ENCODE measurements at regions not wholly inside any gene's neighbourhood (a gene's known extent, or its start where the extent isn't known, plus 50 kb on each side); places are given as distances from the start of the nearest gene placed in this dataset.

DNA sequence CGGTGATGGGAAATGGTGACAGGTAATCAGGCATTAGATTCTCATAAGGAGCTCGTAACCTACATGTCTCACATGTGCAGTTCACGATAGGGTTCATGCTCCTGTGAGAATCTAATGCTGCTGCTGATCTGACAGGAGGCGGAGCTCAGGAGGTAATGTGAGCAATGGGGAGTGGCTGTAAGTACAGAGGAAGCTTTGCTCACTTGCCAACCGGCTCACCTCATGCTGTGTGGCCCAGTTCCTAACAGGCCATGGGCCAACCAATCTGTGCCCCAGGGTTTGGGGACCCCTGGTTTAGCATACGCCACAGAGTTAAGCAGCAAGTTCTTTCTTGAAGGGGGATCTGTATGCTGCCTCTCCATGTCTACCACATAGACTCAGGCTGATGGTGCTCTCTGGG is 133.1 kb downstream of the IQUB start:
- in situ Hi-C loops (cut with HindIII; ENCODE audit: low sequenced_read_pairs) = no loop called here

DNA sequence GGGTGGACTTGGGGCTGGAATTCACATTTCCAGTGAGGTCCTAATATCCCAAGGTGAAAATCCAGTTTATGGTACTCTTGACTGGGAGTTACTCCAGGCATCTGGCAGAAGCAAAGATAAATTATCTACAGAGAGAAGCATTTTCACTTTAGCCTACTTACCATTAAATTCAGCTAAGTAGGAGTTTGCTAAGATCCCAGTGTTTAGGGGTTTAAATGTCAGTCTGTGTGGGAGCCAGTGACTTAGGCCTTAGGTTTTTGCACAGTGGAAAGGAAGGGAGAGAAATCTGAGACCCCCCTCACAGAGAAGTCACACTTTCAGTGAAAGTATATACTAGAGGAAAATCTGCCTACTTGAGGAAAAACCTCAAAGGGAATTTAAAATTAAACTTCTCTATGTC is 134.2 kb downstream of the IQUB start:
- in situ Hi-C loops (cut with HindIII; ENCODE audit: low sequenced_read_pairs) = no loop called here

DNA sequence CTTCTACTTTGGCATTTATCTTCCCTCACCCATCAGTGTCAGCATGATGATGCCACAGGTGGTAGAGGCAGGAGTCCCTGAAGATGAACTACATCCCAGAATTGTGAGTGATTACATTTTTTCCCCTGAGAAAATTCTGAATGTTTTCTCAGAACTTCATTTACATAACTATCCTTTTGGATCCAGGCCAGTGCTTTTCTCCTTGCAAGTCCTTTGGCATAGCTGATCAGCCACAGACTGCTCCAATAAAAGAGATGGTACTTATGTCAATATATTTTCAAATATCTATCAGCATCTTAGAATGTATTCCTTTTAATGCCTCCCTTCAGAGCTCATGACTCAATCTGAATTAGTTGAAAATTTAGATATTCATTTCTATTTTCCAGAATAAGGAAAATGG is 135.5 kb downstream of the IQUB start:
- in situ Hi-C loops (cut with HindIII; ENCODE audit: low sequenced_read_pairs) = no loop called here

DNA sequence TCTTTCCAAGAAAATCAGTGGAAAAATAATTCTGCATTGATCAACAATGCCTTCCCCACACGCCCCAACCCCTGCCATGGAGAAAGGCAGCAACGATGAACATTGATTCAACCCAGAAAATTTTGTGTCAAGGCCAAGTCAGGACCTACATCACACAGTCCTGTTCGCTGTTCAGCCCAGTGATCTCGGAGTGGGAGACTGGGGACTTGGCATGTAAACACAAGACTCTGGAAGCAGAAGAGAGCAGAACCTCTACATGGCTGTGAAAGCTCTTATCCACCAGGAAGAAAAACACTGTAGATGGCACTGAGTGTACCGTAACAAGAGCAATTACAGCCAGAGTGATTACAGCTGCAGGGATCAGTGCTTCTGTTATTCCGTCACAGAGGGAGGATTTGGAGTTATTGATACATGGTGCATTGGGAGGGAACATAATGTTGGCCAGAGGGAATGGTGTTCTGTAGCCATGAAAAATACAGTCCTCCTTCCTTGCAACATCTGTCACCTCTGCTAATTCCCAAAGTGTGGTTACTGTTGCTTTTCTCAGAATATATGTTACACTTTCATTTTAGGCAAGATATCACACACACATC is 136.6 kb downstream of the IQUB start:
- in situ Hi-C loops (cut with HindIII; ENCODE audit: low sequenced_read_pairs) = no loop called here

GRCh38 chr7:123393623-123394022 is 140.8 kb downstream of the IQUB start:
- in situ Hi-C loops (cut with HindIII; ENCODE audit: low sequenced_read_pairs) = no loop called here

- in situ Hi-C loops (cut with HindIII; ENCODE audit: low sequenced_read_pairs) = no loop called here
Measured at GRCh38 chr7:123372368-123372767, 162.0 kb downstream of the IQUB start.

GRCh38 chr7:123367484-123368122 is 166.8 kb downstream of the IQUB start:
- in situ Hi-C loops (cut with HindIII; ENCODE audit: low sequenced_read_pairs) = no loop called here

- in situ Hi-C loops (cut with HindIII; ENCODE audit: low sequenced_read_pairs) = no loop called here
Measured at GRCh38 chr7:123367031-123367430, 167.3 kb upstream of the SLC13A1 start.

DNA sequence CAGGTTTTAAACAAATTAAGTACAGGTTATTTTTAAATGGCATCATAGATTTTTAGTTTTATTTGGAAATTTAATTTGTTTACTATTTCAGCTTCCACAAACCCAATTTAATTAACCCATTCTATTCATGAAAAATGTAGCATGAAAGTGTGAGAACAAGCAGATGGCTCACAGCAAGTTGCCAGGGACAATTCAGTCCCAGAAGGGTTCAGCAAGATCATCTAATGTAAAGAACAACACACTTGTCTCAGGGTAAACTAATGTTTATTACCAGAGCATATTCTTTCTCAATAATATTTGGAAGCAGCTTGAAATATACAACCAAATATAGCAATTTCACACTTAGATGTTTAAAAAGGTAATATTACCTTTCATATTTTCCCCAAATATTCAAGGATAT is 166.9 kb upstream of the SLC13A1 start:
- in situ Hi-C loops (cut with HindIII; ENCODE audit: low sequenced_read_pairs) = no loop called here

DNA sequence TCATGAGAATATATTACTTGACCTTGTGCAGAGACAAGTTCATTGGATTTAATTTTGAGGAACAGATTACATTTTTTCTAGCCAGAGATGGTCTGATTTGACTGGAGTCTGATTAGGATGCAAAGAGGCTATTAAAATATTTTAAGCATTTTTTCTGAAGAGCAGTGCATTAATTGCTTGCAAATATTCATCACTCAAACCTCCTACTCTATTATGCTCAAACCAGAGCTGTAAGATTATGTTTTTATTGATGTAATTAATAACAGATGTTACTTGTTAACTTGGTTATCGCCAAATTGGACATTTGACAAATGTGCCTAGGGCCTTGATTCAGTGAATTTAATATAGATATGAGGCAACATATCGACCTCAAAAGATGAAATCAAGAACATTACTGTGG is 160.9 kb upstream of the SLC13A1 start:
- in situ Hi-C loops (cut with HindIII; ENCODE audit: low sequenced_read_pairs) = no loop called here

DNA sequence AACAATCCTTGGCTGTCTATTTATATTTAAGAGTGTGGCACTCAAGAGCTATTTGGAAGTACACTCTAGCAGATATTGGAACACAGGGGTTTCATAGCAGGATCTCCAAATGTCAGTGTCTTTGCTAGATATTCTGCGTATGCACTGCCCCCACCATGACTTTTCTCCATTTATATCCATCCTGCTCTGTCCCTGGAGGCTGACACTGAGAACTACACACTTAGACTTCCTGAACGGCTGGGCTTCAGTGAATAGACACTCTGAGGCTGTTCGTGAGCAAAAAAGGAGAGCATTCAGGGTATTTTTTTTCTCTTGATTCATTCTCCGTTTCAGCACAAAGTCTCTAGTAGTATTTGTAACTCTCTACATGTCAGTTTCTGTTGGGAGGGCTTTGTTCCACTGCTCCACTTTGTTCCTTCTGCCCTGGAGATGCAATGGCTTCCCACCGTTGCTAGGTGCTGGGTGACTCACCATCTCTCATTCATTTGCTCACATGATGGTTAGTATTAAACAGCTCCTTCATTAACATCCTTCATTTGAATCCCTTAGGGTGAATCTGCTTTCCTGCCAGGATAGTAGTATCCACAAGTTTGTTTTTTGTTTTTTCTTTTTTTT is 155.9 kb upstream of the SLC13A1 start:
- in situ Hi-C loops (cut with HindIII; ENCODE audit: low sequenced_read_pairs) = no loop called here

- in situ Hi-C loops (cut with HindIII; ENCODE audit: low sequenced_read_pairs) = no loop called here
Measured at GRCh38 chr7:123352973-123353372, 153.2 kb upstream of the SLC13A1 start.

GRCh38 chr7:123351516-123352505 is 152.0 kb upstream of the SLC13A1 start:
- in situ Hi-C loops (cut with HindIII; ENCODE audit: low sequenced_read_pairs) = no loop called here

DNA sequence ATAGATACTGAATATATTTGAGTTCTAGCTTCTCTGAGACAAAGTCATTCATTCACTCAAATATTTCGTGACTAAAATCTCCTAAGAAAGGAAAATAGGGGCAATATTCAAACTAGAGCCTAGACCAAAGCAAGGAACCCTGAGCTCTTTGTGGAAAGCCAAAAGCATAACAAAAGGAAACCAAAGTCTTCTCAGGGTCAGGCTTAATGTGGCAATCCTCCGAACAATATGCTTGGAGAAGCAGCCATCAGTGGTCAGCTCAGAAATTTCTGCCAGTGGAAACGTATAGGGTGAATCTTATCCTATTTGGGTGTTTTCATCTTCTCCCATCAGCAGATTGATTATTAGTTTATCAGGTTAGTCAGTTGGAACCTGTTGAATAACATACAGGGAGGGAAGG is 151.3 kb upstream of the SLC13A1 start:
- in situ Hi-C loops (cut with HindIII; ENCODE audit: low sequenced_read_pairs) = no loop called here

GRCh38 chr7:123348690-123349089 is 148.9 kb upstream of the SLC13A1 start:
- in situ Hi-C loops (cut with HindIII; ENCODE audit: low sequenced_read_pairs) = no loop called here

- in situ Hi-C loops (cut with HindIII; ENCODE audit: low sequenced_read_pairs) = no loop called here
Measured at GRCh38 chr7:123346766-123347165, 147.0 kb upstream of the SLC13A1 start.

DNA sequence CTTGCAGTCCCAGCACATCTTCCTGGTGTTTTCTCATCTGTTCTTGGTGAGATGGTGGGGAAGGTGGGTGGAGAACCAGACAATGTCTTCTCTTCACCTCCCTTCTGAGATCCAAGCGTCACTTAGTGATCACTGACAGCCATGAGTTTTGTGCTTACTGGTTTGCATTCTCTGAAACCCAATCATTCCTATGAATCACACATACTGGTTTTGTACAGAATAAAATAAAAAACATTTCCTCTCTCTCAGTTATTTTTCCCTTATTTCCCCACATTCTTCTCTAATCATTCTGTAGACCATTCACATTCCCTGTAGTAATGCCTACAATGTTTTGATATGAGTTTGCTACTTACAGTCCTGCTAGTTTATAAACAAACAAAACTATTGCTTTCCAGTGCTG is 143.8 kb upstream of the SLC13A1 start:
- in situ Hi-C loops (cut with HindIII; ENCODE audit: low sequenced_read_pairs) = no loop called here

DNA sequence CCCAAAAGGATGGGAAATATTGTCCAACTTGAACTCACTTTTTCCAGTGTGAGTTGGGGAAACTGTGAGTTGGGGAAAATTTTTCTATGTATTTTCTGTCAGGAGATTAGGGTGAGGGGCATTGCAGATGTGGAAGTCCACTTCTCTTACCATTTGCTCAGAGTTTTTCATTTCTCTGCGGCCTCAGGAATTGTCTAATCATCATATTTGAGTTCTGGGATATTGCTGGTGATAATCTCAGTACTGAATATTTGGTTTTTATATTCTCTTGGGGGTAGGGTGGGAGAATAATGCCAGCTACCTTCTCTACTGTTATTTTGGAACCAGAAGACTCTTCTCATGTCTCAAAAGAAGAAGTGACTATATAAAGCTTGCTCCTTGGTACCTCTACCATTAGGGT is 141.3 kb upstream of the SLC13A1 start:
- in situ Hi-C loops (cut with HindIII; ENCODE audit: low sequenced_read_pairs) = no loop called here

DNA sequence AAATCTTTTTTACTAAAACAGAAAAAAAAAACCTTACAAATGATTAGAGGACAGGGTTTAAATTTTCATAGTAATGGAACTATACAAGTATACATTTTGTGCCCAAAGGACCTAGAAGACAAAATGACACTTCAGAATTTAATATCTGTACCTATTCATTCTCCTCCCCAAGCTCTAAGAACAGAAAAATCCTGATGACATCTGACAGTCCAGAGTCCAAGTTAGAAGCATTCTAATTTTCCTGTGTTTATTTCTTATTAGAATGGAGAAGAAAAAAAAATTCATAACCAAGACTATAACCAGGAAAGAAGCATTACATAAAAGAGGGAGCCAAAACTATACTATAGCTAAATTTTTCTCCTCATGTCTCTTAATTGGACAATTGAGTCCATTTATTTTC is 138.9 kb upstream of the SLC13A1 start:
- in situ Hi-C loops (cut with HindIII; ENCODE audit: low sequenced_read_pairs) = loop anchor here (5.0 kb wide), 1 partner anchor 74 kb away; no protein-coding TSS in a partner anchor

GRCh38 chr7:123329988-123330643 is 130.3 kb upstream of the SLC13A1 start:
- in situ Hi-C loops (cut with HindIII; ENCODE audit: low sequenced_read_pairs) = no loop called here

DNA sequence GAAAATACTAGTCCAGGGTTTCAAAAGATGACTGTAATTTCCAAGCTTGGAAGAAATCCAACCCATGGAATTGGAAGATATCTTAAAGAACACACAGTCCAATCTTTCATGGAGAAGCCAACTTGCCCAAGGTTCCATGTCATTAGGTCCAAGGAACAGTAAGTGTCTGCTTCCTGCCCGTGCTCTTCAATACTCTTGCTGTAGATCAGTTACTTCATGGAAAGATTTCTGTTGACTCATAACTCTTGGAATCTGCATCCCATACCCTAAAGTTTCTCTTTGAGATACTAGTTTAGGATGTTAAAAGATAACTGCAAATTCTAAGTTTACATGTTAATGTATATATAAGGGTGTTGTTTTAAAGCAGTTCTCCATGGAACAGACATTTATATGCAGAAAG is 127.9 kb upstream of the SLC13A1 start:
- in situ Hi-C loops (cut with HindIII; ENCODE audit: low sequenced_read_pairs) = no loop called here
